Nephron progenitor cell (in vitro differentiated cells): ENCODE measurements at regions not wholly inside any gene's neighbourhood (a gene's known extent, or its start where the extent isn't known, plus 50 kb on each side); places are given as distances from the start of the nearest gene placed in this dataset.

Experiments
- DNase-seq: peaks from one replicate; pipeline ENCODE4 v3.0.0; 2021
- H3K27ac Mint-ChIP-seq: 2 replicates; pipeline ENCODE4 v1.8.0; 2021; ENCODE audit warnings: mild to moderate bottlenecking, moderate library complexity, mixed read lengths
- H3K27me3 Mint-ChIP-seq: 2 replicates; pipeline ENCODE4 v1.8.0; 2021; ENCODE audit warnings: mild to moderate bottlenecking, low read depth, mixed read lengths; ENCODE audit not compliant: poor library complexity
- H3K36me3 Mint-ChIP-seq: 2 replicates; pipeline ENCODE4 v1.8.0; 2021; ENCODE audit warnings: low read depth, mixed read lengths
- H3K4me1 Mint-ChIP-seq: 2 replicates; pipeline ENCODE4 v1.8.0; 2021; ENCODE audit warnings: mixed read lengths
- H3K4me3 Mint-ChIP-seq: 2 replicates; pipeline ENCODE4 v1.8.0; 2021; ENCODE audit warnings: mild to moderate bottlenecking, moderate library complexity, mixed read lengths
- H3K9me3 Mint-ChIP-seq: 2 replicates; pipeline ENCODE4 v1.8.0; 2021; ENCODE audit warnings: mild to moderate bottlenecking, moderate library complexity, mixed read lengths
- CTCF ChIP-seq: fragments of 200-600 bp; sonication (generic); IDR thresholded peaks from 2 replicates; pipeline ENCODE4 v1.5.0; 2021; ENCODE audit warnings: antibody characterized with exemption

- H3K27ac Mint-ChIP-seq = no peak overlapping the region
- H3K4me1 Mint-ChIP-seq = peaks cover 9% of the 10 kb centered on the region
- H3K27me3 Mint-ChIP-seq = peaks cover 4% of the 10 kb centered on the region
- no peak overlapping the region for H3K4me3 Mint-ChIP-seq
- DNase-seq = no peak
- peaks cover 6% of the 10 kb centered on the region for H3K36me3 Mint-ChIP-seq
- no peak for TF ChIP-seq CTCF
- peaks cover 28% of the 10 kb centered on the region for H3K9me3 Mint-ChIP-seq
Measured at GRCh38 chr14:38556252-38556651, 300.4 kb upstream of the CLEC14A start.

GRCh38 chr14:38554026-38554425 lies 298.1 kb upstream of the CLEC14A start:
- TF ChIP-seq CTCF = no peak
- no peak for DNase-seq
- Mint-ChIP-seq H3K36me3 (peaks cover 6% of the 10 kb centered on the region), H3K4me1 (peaks cover 12% of the 10 kb centered on the region), H3K4me3 (no peak overlapping the region), H3K27ac (no peak overlapping the region), H3K9me3 (peaks cover 19% of the 10 kb centered on the region), H3K27me3 (peaks cover 4% of the 10 kb centered on the region)

- Mint-ChIP-seq H3K4me3 (no peak overlapping the region), H3K4me1 (peaks cover 13% of the 10 kb centered on the region), H3K9me3 (peaks cover 16% of the 10 kb centered on the region), H3K36me3 (peaks cover 1% of the 10 kb centered on the region), H3K27ac (no peak overlapping the region), H3K27me3 (peaks cover 4% of the 10 kb centered on the region)
- DNase-seq = no peak
- TF ChIP-seq CTCF = no peak
Measured at GRCh38 chr14:38553586-38553985, 297.7 kb upstream of the CLEC14A start.

- H3K4me3 Mint-ChIP-seq = no peak overlapping the region
- H3K27ac Mint-ChIP-seq = no peak overlapping the region
- peaks cover 33% of the 10 kb centered on the region for H3K4me1 Mint-ChIP-seq
- peaks cover 3% of the 10 kb centered on the region for H3K9me3 Mint-ChIP-seq
- DNase-seq = no peak
- no peaks in the 10 kb centered on the region for H3K36me3 Mint-ChIP-seq
- no peak for TF ChIP-seq CTCF
- no peaks in the 10 kb centered on the region for H3K27me3 Mint-ChIP-seq
Measured at GRCh38 chr14:38549564-38549963, 293.7 kb upstream of the CLEC14A start.

- TF ChIP-seq CTCF = no peak
- Mint-ChIP-seq H3K4me1 (peaks cover 34% of the 10 kb centered on the region), H3K9me3 (peaks cover 7% of the 10 kb centered on the region), H3K27ac (no peak overlapping the region), H3K27me3 (no peaks in the 10 kb centered on the region), H3K36me3 (peaks cover 5% of the 10 kb centered on the region), H3K4me3 (no peak overlapping the region)
- DNase-seq = no peak
Measured at GRCh38 chr14:38547961-38548490, 292.1 kb upstream of the CLEC14A start.

- H3K36me3 Mint-ChIP-seq = peaks cover 5% of the 10 kb centered on the region
- no peak for TF ChIP-seq CTCF
- no peaks in the 10 kb centered on the region for H3K27me3 Mint-ChIP-seq
- peaks cover 11% of the 10 kb centered on the region for H3K9me3 Mint-ChIP-seq
- H3K27ac Mint-ChIP-seq = no peak overlapping the region
- no peak overlapping the region for H3K4me3 Mint-ChIP-seq
- no peak for DNase-seq
- H3K4me1 Mint-ChIP-seq = peaks cover 34% of the 10 kb centered on the region
Measured at GRCh38 chr14:38546932-38547551, 291.1 kb upstream of the CLEC14A start.
